Endothelial cell (in vitro differentiated cells): ENCODE measurements at regions not wholly inside any gene's neighbourhood (a gene's known extent, or its start where the extent isn't known, plus 50 kb on each side); places are given as distances from the start of the nearest gene placed in this dataset.

Experiments
- DNase-seq: peaks from one replicate; pipeline ENCODE4 v3.0.0; 2021; ENCODE audit warnings: low spot score
- H3K27ac Mint-ChIP-seq: one replicate; pipeline ENCODE4 v1.8.0; 2021; ENCODE audit warnings: mixed read lengths, inconsistent platforms; ENCODE audit not compliant: unreplicated experiment
- H3K27me3 Mint-ChIP-seq: one replicate; pipeline ENCODE4 v1.8.0; 2021; ENCODE audit warnings: mild to moderate bottlenecking, moderate library complexity, mixed read lengths, inconsistent platforms; ENCODE audit not compliant: unreplicated experiment
- H3K36me3 Mint-ChIP-seq: one replicate; pipeline ENCODE4 v1.8.0; 2021; ENCODE audit warnings: mild to moderate bottlenecking, low read depth, mixed read lengths, inconsistent platforms; ENCODE audit not compliant: unreplicated experiment
- H3K4me1 Mint-ChIP-seq: one replicate; pipeline ENCODE4 v1.8.0; 2021; ENCODE audit warnings: mild to moderate bottlenecking, mixed read lengths, inconsistent platforms; ENCODE audit not compliant: unreplicated experiment
- H3K4me3 Mint-ChIP-seq: one replicate; pipeline ENCODE4 v1.8.0; 2021; ENCODE audit warnings: mild to moderate bottlenecking, mixed read lengths, inconsistent platforms; ENCODE audit not compliant: unreplicated experiment
- H3K9me3 Mint-ChIP-seq: one replicate; pipeline ENCODE4 v1.8.0; 2021; ENCODE audit warnings: mixed read lengths, inconsistent platforms; ENCODE audit not compliant: unreplicated experiment
- TF ChIP-seq, protein P1 (sequence below): fragments of 200-600 bp; sonication (generic); IDR thresholded peaks from one replicate; pipeline ENCODE4 v1.5.0; 2021; ENCODE audit warnings: antibody characterized with exemption; ENCODE audit not compliant: unreplicated experiment

DNA sequence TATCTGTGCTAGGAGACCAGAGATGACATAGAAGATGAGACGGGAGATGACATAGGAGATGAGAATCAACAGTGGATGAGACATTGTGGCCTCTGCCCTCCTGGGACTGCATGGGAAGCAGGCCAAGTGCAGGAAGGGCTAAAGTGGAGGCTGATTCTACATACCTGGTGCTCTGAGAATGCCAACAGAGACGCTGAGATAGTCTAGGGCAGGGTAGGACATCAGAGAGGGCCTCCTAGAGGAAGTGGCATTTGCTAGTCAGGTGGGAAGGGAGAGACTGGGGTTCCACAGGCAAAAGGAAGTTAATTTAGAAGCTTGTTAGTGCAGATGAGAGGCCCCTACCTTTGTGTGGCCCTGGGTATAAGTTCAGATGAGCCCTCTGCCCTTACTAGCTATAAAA, 224.2 kb downstream of the CBLN1 start:
- Mint-ChIP-seq H3K27ac (no peak overlapping the region), H3K4me3 (no peak overlapping the region), H3K9me3 (no peaks in the 10 kb centered on the region), H3K4me1 (peaks cover 4% of the 10 kb centered on the region), H3K36me3 (no peaks in the 10 kb centered on the region), H3K27me3 (peaks cover 3% of the 10 kb centered on the region)
- DNase-seq = no peak
- TF ChIP-seq, protein P1, sequence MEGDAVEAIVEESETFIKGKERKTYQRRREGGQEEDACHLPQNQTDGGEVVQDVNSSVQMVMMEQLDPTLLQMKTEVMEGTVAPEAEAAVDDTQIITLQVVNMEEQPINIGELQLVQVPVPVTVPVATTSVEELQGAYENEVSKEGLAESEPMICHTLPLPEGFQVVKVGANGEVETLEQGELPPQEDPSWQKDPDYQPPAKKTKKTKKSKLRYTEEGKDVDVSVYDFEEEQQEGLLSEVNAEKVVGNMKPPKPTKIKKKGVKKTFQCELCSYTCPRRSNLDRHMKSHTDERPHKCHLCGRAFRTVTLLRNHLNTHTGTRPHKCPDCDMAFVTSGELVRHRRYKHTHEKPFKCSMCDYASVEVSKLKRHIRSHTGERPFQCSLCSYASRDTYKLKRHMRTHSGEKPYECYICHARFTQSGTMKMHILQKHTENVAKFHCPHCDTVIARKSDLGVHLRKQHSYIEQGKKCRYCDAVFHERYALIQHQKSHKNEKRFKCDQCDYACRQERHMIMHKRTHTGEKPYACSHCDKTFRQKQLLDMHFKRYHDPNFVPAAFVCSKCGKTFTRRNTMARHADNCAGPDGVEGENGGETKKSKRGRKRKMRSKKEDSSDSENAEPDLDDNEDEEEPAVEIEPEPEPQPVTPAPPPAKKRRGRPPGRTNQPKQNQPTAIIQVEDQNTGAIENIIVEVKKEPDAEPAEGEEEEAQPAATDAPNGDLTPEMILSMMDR = no peak

GRCh38 chr16:49056546-49056945, 225.1 kb downstream of the CBLN1 start:
- DNase-seq = no peak
- no peaks in the 10 kb centered on the region for H3K36me3 Mint-ChIP-seq
- TF ChIP-seq, protein P1 = no peak
- peaks cover 4% of the 10 kb centered on the region for H3K4me1 Mint-ChIP-seq
- peaks cover 3% of the 10 kb centered on the region for H3K27me3 Mint-ChIP-seq
- H3K9me3 Mint-ChIP-seq = no peaks in the 10 kb centered on the region
- no peak overlapping the region for H3K27ac Mint-ChIP-seq
- H3K4me3 Mint-ChIP-seq = no peak overlapping the region

GRCh38 chr16:49055824-49056545, 225.7 kb downstream of the CBLN1 start:
- TF ChIP-seq, protein P1 = no peak
- Mint-ChIP-seq H3K36me3 (no peaks in the 10 kb centered on the region), H3K9me3 (no peaks in the 10 kb centered on the region), H3K4me3 (no peak overlapping the region), H3K27me3 (peaks cover 4% of the 10 kb centered on the region), H3K4me1 (peaks cover 4% of the 10 kb centered on the region), H3K27ac (no peak overlapping the region)
- no peak for DNase-seq

GRCh38 chr16:49055291-49055690, 226.3 kb downstream of the CBLN1 start:
- Mint-ChIP-seq H3K27ac (no peak overlapping the region), H3K27me3 (peaks cover 6% of the 10 kb centered on the region), H3K4me1 (peaks cover 4% of the 10 kb centered on the region)

GRCh38 chr16:49054606-49055005, 227.0 kb downstream of the CBLN1 start:
- no peaks in the 10 kb centered on the region for H3K36me3 Mint-ChIP-seq
- no peaks in the 10 kb centered on the region for H3K9me3 Mint-ChIP-seq
- H3K4me1 Mint-ChIP-seq = peaks cover 4% of the 10 kb centered on the region
- no peak overlapping the region for H3K4me3 Mint-ChIP-seq
- no peak overlapping the region for H3K27ac Mint-ChIP-seq
- no peak for DNase-seq
- H3K27me3 Mint-ChIP-seq = peaks cover 6% of the 10 kb centered on the region
- TF ChIP-seq, protein P1 = no peak

More at GRCh38 chr16:49055291-49055690, 226.3 kb downstream of the CBLN1 start:
- TF ChIP-seq, protein P1 = no peak
- Mint-ChIP-seq H3K9me3 (no peaks in the 10 kb centered on the region), H3K36me3 (no peaks in the 10 kb centered on the region), H3K4me3 (no peak overlapping the region)
- no peak for DNase-seq
